GM18499 (cell line): ENCODE measurements at regions not wholly inside any gene's neighbourhood (a gene's known extent, or its start where the extent isn't known, plus 50 kb on each side); places are given as distances from the start of the nearest gene placed in this dataset.

Experiments
- ATAC-seq: cut with Tn5 transposase; IDR thresholded peaks from one replicate; pipeline ENCODE4 v1.9.1; 2021; ENCODE audit warnings: moderate number of reproducible peaks; ENCODE audit not compliant: insufficient read depth, unreplicated experiment

- no peak for ATAC-seq
These were observed 1129.7 kb downstream of the LRFN5 start for GRCh38 chr14:42736408-42736807.

- no peak for ATAC-seq
These were observed 1127.4 kb downstream of the LRFN5 start for GRCh38 chr14:42734041-42734440.

GRCh38 chr14:42732005-42732404 is 1125.3 kb downstream of the LRFN5 start:
- ATAC-seq, result no peak

GRCh38 chr14:42731480-42731879 is 1124.8 kb downstream of the LRFN5 start:
- no peak for ATAC-seq

GRCh38 chr14:42729681-42730080 is 1123.0 kb downstream of the LRFN5 start:
- ATAC-seq, result no peak

GRCh38 chr14:42719391-42719790 is 1112.7 kb downstream of the LRFN5 start:
- no peak for ATAC-seq

GRCh38 chr14:42715316-42715715 is 1108.6 kb downstream of the LRFN5 start:
- ATAC-seq, result no peak

GRCh38 chr14:42710071-42710470 is 1103.4 kb downstream of the LRFN5 start:
- ATAC-seq, result no peak

GRCh38 chr14:42703501-42703900 is 1096.8 kb downstream of the LRFN5 start:
- ATAC-seq, result no peak

- ATAC-seq, result no peak
These were observed 1080.7 kb downstream of the LRFN5 start for GRCh38 chr14:42687421-42687820.

- ATAC-seq, result no peak
These were observed 1077.0 kb downstream of the LRFN5 start for GRCh38 chr14:42683707-42684106.

GRCh38 chr14:42676636-42677035 is 1070.0 kb downstream of the LRFN5 start:
- ATAC-seq, result no peak

GRCh38 chr14:42673963-42674362 is 1067.3 kb downstream of the LRFN5 start:
- no peak for ATAC-seq

- no peak for ATAC-seq
These were observed 1065.0 kb downstream of the LRFN5 start for GRCh38 chr14:42671636-42672035.

- no peak for ATAC-seq
These were observed 1058.4 kb downstream of the LRFN5 start for GRCh38 chr14:42665083-42665482.

GRCh38 chr14:42664190-42664589 is 1057.5 kb downstream of the LRFN5 start:
- ATAC-seq, result no peak

- no peak for ATAC-seq
These were observed 1048.0 kb downstream of the LRFN5 start for GRCh38 chr14:42654707-42655106.

- no peak for ATAC-seq
These were observed 1036.1 kb downstream of the LRFN5 start for GRCh38 chr14:42642787-42643186.

GRCh38 chr14:42633504-42634095 is 1026.9 kb downstream of the LRFN5 start:
- ATAC-seq, result no peak

- no peak for ATAC-seq
These were observed 1022.9 kb downstream of the LRFN5 start for GRCh38 chr14:42629553-42629952.

GRCh38 chr14:42628602-42629001 is 1021.9 kb downstream of the LRFN5 start:
- no peak for ATAC-seq

GRCh38 chr14:42626986-42627385 is 1020.3 kb downstream of the LRFN5 start:
- ATAC-seq, result no peak
